ENCODE measurements at regions not wholly inside any gene's neighbourhood (a gene's known extent, or its start where the extent isn't known, plus 50 kb on each side); places are given as distances from the start of the nearest gene placed in this dataset.
"Not testable (repeated sequence)": the region's sequence is repeated elsewhere in the genome, so short reads cannot be mapped to it uniquely, and the experiment has no call there.

DNA sequence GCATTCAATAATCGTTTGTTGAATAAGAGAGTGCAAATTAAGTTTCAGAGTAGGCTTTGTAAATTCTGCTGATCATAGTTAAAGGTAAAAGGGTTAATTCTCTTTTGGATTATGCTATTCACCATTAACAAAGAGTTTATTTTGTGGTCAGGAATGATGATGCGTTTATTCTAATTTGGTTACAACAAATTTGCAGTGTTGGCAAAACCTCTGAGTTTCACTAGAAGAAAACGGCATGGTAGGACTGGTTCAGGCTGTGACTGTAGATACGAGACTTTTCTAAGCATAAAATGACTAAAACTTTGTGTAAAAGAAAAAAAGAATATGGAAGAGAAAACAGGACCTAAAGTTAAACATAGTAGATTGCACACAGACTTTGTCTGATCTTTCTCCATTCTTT lies 234.7 kb downstream of the TLR4 start:
- H3K27me3 ChIP-seq (ENCODE audit: control insufficient read depth, insufficient read depth, low read length) = no peaks in the 10 kb centered on the region
- CTCF ChIA-PET = no interaction called here
- TF ChIP-seq, protein P1, sequence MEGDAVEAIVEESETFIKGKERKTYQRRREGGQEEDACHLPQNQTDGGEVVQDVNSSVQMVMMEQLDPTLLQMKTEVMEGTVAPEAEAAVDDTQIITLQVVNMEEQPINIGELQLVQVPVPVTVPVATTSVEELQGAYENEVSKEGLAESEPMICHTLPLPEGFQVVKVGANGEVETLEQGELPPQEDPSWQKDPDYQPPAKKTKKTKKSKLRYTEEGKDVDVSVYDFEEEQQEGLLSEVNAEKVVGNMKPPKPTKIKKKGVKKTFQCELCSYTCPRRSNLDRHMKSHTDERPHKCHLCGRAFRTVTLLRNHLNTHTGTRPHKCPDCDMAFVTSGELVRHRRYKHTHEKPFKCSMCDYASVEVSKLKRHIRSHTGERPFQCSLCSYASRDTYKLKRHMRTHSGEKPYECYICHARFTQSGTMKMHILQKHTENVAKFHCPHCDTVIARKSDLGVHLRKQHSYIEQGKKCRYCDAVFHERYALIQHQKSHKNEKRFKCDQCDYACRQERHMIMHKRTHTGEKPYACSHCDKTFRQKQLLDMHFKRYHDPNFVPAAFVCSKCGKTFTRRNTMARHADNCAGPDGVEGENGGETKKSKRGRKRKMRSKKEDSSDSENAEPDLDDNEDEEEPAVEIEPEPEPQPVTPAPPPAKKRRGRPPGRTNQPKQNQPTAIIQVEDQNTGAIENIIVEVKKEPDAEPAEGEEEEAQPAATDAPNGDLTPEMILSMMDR (IDR thresholded peaks at IDR 0.05; ENCODE audit: insufficient read depth, low read depth, low read length) = no peak
- POLR2A ChIA-PET = no interaction called here
- no peak for DNase-seq (ENCODE audit: low read depth)
- H3K4me3 ChIP-seq (ENCODE audit: low read depth, low read length) = no peak overlapping the region
- H3K36me3 ChIP-seq (ENCODE audit: control insufficient read depth, insufficient read depth, low read length) = no peaks in the 10 kb centered on the region

- POLR2A ChIA-PET; H3K4me3 ChIP-seq (ENCODE audit: low read depth, low read length); H3K27me3 ChIP-seq (ENCODE audit: control insufficient read depth, insufficient read depth, low read length); DNase-seq (ENCODE audit: low read depth); H3K36me3 ChIP-seq (ENCODE audit: control insufficient read depth, insufficient read depth, low read length); CTCF ChIA-PET: not testable (repeated sequence)
These were observed 240.5 kb downstream of the TLR4 start for GRCh38 chr9:117944750-117945149.

DNA sequence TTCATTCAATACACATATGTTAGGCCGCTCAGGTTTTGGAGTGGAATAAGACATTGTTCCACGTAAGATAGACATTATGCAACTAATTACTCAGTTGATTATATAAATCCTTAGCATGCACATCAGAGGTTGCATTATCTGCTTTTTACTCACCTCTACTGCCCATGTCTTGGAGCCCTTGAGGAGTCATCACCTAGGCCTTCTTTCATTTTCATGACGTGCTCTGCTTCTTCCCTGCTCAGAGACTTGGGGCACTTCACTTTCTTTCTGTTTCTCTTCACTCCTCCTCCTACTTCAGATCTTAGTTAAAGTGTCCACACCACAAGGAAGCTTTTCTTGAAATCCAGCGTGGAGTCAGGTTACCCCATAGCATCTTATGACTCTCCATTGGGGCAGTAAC lies 241.1 kb downstream of the TLR4 start:
- TF ChIP-seq, protein P1 (IDR thresholded peaks at IDR 0.05; ENCODE audit: insufficient read depth, low read depth, low read length) = no peak
- no peaks in the 10 kb centered on the region for H3K36me3 ChIP-seq (ENCODE audit: control insufficient read depth, insufficient read depth, low read length)
- ChIA-PET POLR2A (no interaction called here), CTCF (no interaction called here)
- no peak overlapping the region for H3K4me3 ChIP-seq (ENCODE audit: low read depth, low read length)
- no peaks in the 10 kb centered on the region for H3K27me3 ChIP-seq (ENCODE audit: control insufficient read depth, insufficient read depth, low read length)
- no peak for DNase-seq (ENCODE audit: low read depth)

- POLR2A ChIA-PET = no interaction called here
These were observed 246.9 kb downstream of the TLR4 start for GRCh38 chr9:117951127-117951526.

DNA sequence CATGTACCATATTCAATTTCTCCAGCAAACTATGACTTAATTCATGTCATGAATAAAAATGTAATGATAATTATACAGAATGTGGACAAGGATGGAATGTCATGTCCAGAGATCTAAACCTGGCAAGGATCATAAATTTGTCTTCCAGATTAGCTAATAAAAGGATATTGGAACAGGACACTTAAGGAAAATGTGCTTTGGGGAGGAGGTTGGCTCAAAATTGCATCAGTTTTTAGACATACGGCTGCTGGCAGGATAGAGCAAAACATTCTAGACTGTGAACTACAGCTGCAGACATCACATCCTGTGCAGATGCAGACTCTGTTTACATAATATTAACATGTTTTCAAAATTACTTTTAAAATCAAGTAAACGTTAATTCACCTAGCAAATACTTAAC lies 248.4 kb downstream of the TLR4 start:
- TF ChIP-seq, protein P1 (IDR thresholded peaks at IDR 0.05; ENCODE audit: insufficient read depth, low read depth, low read length) = no peak
- Histone ChIP-seq H3K27me3 (ENCODE audit: control insufficient read depth, insufficient read depth, low read length) (no peaks in the 10 kb centered on the region), H3K36me3 (ENCODE audit: control insufficient read depth, insufficient read depth, low read length) (no peaks in the 10 kb centered on the region), H3K4me3 (ENCODE audit: low read depth, low read length) (no peak overlapping the region)
- CTCF ChIA-PET = no interaction called here
- no peak for DNase-seq (ENCODE audit: low read depth)
- POLR2A ChIA-PET = no interaction called here

More at GRCh38 chr9:117951127-117951526, 246.9 kb downstream of the TLR4 start:
- no peak for DNase-seq (ENCODE audit: low read depth)
- CTCF ChIA-PET = no interaction called here
- H3K27me3 ChIP-seq (ENCODE audit: control insufficient read depth, insufficient read depth, low read length) = no peaks in the 10 kb centered on the region
- TF ChIP-seq, protein P1 (IDR thresholded peaks at IDR 0.05; ENCODE audit: insufficient read depth, low read depth, low read length) = no peak
- H3K36me3 ChIP-seq (ENCODE audit: control insufficient read depth, insufficient read depth, low read length) = no peaks in the 10 kb centered on the region
- no peak overlapping the region for H3K4me3 ChIP-seq (ENCODE audit: low read depth, low read length)

- H3K27me3 ChIP-seq (ENCODE audit: control insufficient read depth, insufficient read depth, low read length) = no peaks in the 10 kb centered on the region
- POLR2A ChIA-PET = no interaction called here
- no peak overlapping the region for H3K4me3 ChIP-seq (ENCODE audit: low read depth, low read length)
- no peaks in the 10 kb centered on the region for H3K36me3 ChIP-seq (ENCODE audit: control insufficient read depth, insufficient read depth, low read length)
- CTCF ChIA-PET = no interaction called here
- TF ChIP-seq, protein P1 (IDR thresholded peaks at IDR 0.05; ENCODE audit: insufficient read depth, low read depth, low read length) = no peak
- DNase-seq (ENCODE audit: low read depth) = no peak
These were observed 253.1 kb downstream of the TLR4 start for GRCh38 chr9:117957267-117957666.

All from BJ (cell line).